ENCODE measurements at regions not wholly inside any gene's neighbourhood (a gene's known extent, or its start where the extent isn't known, plus 50 kb on each side); places are given as distances from the start of the nearest gene placed in this dataset.

- DNase-seq (ENCODE audit: low read depth in 2 of 2), result no peak
These were observed 557.3 kb upstream of the KCNMB2 start for GRCh38 chr3:177978946-177979345.

GRCh38 chr3:177979703-177980102 is 556.5 kb upstream of the KCNMB2 start:
- no peak for DNase-seq (ENCODE audit: low read depth in 2 of 2)

DNA sequence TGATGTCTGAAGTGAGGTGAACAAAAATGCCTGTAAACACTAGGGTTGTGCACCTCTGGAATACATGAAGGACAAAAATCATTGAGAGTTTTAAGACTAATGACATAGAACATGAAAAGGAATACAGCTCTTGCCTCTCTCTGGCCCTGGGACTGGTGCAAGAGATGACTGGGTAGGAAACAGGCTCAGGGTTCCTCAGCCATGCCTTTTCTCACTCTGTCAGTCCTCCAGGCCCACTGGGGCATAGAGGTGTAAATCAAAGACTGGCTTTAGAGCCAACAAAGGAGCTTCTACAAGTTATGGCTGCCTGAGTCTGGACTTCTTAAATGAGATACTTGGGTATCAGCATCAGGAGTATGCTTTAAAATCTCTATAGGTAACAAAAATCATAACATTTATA is 554.7 kb upstream of the KCNMB2 start:
- no peak for DNase-seq (ENCODE audit: low read depth in 2 of 2)

- DNase-seq (ENCODE audit: low read depth in 2 of 2), result no peak
These were observed 554.2 kb upstream of the KCNMB2 start for GRCh38 chr3:177982034-177982433.

GRCh38 chr3:177983320-177983719 is 552.9 kb upstream of the KCNMB2 start:
- no peak for DNase-seq (ENCODE audit: low read depth in 2 of 2)

DNA sequence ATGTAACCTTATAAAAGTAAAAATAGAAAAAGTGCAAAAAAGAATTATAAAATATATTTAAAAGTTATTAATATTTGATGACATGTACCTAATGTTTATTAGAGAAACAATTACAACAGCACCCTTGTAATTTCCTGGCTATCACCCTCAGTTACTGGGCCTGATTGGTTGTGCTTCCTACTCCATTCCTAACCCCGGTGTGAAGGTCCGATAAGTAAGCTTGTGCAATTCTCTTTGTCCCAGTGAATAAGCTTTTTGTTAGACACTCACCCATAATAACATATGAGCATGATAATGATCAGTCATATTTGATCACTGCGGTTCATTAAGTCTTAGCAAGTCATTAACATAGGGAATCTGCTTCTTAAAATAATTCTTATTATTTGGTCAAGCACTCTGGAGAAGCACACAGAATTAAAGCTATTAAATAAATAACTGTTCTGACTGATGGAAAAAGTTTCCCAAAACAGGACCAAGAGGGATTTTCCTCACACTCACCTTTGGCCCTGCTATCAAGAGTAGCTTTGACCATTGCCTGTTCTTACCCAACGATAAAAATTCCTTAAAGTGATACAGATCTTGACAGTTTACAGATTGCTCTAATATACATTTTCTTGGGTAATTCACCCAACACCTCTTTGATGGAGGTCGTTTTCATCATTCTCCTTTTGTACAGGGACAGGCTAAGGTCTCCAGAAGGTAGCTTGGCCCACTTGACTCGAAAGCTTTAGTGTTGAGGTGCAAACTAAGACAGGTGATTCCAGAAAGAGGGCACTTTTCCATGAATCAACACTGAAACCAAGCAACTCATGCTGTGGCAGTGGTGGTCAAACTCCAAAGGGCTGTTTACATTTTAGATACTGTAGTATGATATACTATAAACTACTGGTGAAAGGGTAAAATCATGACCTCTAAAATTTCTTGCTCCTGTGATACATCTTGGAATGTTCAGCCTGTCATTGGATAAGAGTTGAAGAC is 543.0 kb upstream of the KCNMB2 start:
- DNase-seq (ENCODE audit: low read depth in 2 of 2), result no peak

- DNase-seq (ENCODE audit: low read depth in 2 of 2), result no peak
These were observed 541.3 kb upstream of the KCNMB2 start for GRCh38 chr3:177994976-177995375.

GRCh38 chr3:177995381-177996085 is 540.7 kb upstream of the KCNMB2 start:
- DNase-seq (ENCODE audit: low read depth in 2 of 2), result no peak

DNA sequence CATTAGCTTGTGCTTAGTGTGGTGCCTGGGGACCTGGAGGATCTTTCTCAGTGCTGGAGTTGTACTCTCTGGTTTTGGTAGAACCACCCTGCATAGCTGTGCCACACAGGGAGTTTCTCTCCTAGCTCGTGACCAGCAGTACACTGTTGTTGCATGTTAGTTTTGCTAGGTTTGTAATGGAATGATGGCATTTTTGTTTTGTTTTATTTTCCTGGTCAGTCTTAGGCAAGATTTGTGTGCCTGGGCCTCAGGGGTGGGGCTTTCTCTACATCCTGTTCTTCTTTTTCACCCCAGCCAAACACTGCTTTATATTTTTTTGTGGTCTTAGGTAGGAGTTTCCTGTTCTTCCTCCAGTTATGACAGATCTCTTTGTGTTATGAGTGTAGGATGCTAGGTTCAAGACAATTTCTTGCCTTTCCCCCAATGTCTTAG is 534.5 kb upstream of the KCNMB2 start:
- no peak for DNase-seq (ENCODE audit: low read depth in 2 of 2)

GRCh38 chr3:178002113-178002512 is 534.1 kb upstream of the KCNMB2 start:
- no peak for DNase-seq (ENCODE audit: low read depth in 2 of 2)

GRCh38 chr3:178003756-178004155 is 532.5 kb upstream of the KCNMB2 start:
- DNase-seq (ENCODE audit: low read depth in 2 of 2), result no peak

GRCh38 chr3:178005961-178006360 is 530.3 kb upstream of the KCNMB2 start:
- DNase-seq (ENCODE audit: low read depth in 2 of 2), result no peak

DNA sequence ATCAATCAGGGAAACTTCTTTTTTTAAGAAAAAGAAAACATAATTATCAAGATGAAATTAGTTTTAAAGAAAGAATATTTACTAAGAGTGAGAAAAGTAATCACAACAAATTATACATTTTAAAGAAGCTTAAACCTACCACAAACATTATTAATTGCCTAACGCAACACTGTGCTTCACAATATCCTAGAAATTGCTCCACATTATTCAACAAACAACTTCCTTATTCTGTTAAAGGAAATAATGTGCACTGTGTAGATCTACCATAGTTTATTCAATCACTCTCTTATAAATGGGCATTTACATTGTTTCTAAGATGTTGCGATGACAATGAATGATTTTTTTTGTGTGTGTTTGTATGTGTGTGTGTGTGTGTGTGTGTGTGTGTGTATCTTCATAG is 525.9 kb upstream of the KCNMB2 start:
- DNase-seq (ENCODE audit: low read depth in 2 of 2), result no peak

DNA sequence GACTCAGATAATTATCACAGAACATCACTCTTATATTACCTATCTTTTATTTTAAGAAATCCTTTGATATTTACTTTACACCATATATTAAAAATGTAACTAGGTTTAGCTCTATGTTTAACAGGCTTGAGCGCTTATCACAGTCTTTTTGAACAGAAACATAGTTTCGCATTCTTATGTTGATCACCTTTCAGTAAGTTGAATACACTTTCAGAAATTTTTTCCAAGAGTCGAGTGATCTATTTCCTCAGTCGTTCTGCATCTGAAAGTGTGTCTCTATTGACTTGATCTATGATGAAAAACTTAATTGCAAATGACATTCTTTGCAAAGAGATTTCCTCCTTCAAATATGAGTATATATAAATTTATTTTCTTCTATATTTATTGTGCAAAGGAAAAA is 516.6 kb upstream of the KCNMB2 start:
- no peak for DNase-seq (ENCODE audit: low read depth in 2 of 2)

GRCh38 chr3:178022599-178022998 is 513.6 kb upstream of the KCNMB2 start:
- DNase-seq (ENCODE audit: low read depth in 2 of 2), result no peak

DNA sequence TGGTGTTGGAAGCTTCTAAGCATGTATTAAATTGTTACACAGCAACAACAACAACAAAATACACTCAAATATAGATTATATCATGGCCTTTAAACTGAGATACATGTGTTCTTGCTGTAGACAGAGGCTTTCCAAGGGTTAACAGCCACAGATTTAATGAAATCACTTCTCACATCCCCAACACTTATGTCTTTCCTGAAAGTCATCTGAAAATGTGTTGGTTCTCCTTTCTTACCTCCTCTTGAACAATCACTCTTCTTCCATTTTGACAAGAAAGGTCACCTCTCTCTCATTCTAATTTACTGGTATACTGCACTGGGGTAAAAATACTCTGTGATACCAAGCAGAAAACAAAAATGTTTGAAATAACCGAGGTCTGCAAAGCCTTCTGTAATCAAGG is 507.3 kb upstream of the KCNMB2 start:
- no peak for DNase-seq (ENCODE audit: low read depth in 2 of 2)

DNA sequence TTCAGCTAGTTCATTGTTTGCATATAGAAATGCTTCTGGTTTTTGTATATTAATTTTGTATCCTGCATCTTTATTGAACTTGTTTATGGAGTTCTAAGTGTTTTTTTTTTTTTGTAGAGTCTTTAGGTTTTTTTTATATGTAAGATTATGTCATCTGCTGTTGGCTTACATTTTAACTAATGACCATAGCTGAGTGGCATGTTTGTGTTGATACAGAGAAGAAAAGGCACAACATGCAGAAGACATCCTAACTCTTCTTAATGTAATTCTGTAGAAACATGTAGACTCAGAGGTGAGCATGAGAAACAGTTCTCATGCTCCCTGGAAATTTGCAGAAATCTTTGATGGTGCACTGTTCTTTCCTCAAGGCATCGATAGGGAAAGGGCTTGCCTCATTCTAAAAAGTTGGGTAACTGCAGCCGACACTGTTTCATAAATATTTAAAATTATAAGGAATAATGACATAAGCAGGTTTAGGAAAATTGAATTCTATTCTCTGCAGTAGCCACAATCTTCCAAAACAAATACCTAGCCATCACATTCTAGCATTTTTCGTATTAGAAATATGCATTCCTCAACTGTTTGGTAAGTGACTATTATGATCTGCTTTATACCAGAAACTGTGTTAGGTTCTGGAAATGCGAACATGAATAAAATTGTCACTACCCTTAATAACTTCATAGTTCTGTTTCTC is 499.6 kb upstream of the KCNMB2 start:
- no peak for DNase-seq (ENCODE audit: low read depth in 2 of 2)

DNA sequence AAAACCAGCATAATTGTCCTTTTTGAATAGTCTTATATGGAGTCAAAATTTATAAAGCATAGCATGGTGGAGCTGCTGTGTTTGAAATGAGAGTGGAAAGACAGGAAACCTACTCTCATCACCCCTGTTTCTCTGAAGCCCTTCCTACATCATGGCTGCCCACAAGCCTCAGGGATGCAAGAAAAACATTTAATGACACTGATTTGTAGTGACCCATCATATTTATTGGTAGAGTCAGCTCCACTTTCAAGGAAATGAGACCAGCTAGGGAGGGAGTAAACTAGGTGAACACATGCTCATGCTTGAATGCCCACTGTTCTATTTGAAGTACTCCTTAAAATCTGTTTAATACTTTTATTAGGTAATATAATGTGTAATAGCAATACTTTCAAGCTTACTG is 494.3 kb upstream of the KCNMB2 start:
- DNase-seq (ENCODE audit: low read depth in 2 of 2), result no peak

GRCh38 chr3:178042376-178042775 is 493.9 kb upstream of the KCNMB2 start:
- no peak for DNase-seq (ENCODE audit: low read depth in 2 of 2)

DNA sequence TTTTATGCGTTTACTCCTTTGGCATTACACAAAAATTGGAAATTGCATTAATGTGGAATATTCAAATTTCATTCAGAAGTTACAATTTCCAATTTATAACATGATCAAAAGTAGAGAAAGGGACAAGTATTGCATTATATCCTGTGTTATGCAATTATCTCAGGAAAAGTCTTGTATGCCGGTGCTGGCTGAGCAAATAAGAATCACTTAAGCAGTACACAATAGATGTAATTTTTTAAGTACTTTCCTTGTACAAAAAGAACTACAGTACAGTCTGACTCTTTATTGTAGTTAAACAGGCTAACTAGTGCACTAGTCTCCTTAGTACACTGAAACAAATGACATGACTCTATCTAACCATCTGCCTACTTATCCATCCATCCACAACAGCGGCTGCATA is 493.2 kb upstream of the KCNMB2 start:
- no peak for DNase-seq (ENCODE audit: low read depth in 2 of 2)

DNA sequence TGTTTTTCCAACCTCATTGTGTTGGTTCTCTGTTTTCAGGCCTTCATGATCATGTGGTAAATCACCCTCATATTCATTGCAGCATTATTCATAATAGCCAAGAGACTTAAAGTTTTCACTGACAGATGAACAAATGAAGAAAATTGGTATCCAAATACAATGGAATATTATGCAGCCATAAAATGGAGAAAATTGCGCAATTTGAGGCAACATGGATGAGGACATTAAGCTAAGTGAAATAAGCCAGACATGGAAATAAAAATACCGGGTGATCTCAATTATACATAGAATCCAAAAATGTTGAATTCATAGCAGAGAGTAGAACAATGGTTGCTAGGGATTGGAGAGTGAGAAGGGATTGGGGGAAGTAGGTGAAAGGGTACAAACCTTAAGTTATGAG is 491.9 kb upstream of the KCNMB2 start:
- no peak for DNase-seq (ENCODE audit: low read depth in 2 of 2)

- DNase-seq (ENCODE audit: low read depth in 2 of 2), result no peak
These were observed 488.7 kb upstream of the KCNMB2 start for GRCh38 chr3:178047496-178047895.

All from stimulated activated CD4-positive, alpha-beta T cell treated with anti-CD3 and anti-CD28 coated beads, Interleukin-12 subunit alpha, Interleukin-12 subunit beta, amount 100 ng/mL, for 24 hours (primary cell).